ENCODE measurements at regions not wholly inside any gene's neighbourhood (a gene's known extent, or its start where the extent isn't known, plus 50 kb on each side); places are given as distances from the start of the nearest gene placed in this dataset.

- intact Hi-C loops (cut with micrococcal nuclease), result no loop called here
- H3K79me2 ChIP-seq (ENCODE audit: low read length), result no peaks in the 10 kb centered on the region
- no peaks in the 10 kb centered on the region for H3F3A ChIP-seq (ENCODE audit: low read length, unreplicated experiment)
- ChIA-PET CTCF (interaction anchor here (0.6 kb wide), 1 partner anchor 391 kb away, joined by 3 read pairs; no protein-coding TSS in a partner anchor), POLR2A (ENCODE audit: unreplicated experiment) (no interaction called here)
- no peak overlapping the region for H3K4me3 ChIP-seq (ENCODE audit: low read length)
- H3K27ac ChIP-seq (ENCODE audit: low read length), result no peak overlapping the region
- H3K4me1 ChIP-seq (ENCODE audit: insufficient read depth, low read length), result no peaks in the 10 kb centered on the region
- no peak overlapping the region for H3K4me2 ChIP-seq (ENCODE audit: low read length)
- BruUV-seq (replicated peaks), result no TSS peak
- no peaks in the 10 kb centered on the region; the same call in 1 of the 2 replicates for H3K9me2 ChIP-seq (replicated peaks; ENCODE audit: low read length)
- ATAC-seq (no peak), DNase-seq (no peak)
- H4K20me1 ChIP-seq (ENCODE audit: low read length), result no peaks in the 10 kb centered on the region
- no peak overlapping the region for H3K9ac ChIP-seq (ENCODE audit: low read length)
- no peak overlapping the region for H2AFZ ChIP-seq (ENCODE audit: low read length)
- TF ChIP-seq EZH2phosphoT487 (IDR thresholded peaks at IDR 0.05; ENCODE audit: borderline replicate concordance, low read length) (no peak), CTCF (conservative IDR thresholded peaks at IDR 0.05; ENCODE audit: low read depth, low read length) (no peak), EZH2 (IDR thresholded peaks at IDR 0.05; ENCODE audit: low read length, unreplicated experiment) (no peak)
- no peaks in the 10 kb centered on the region for H3K36me3 ChIP-seq (ENCODE audit: low read depth, low read length)
- no peaks in the 10 kb centered on the region for H3K9me3 ChIP-seq (ENCODE audit: low read length)
- H3K27me3 ChIP-seq (ENCODE audit: low read length), result no peaks in the 10 kb centered on the region
Observed at GRCh38 chr1:55747408-55747841, 532.3 kb upstream of the USP24 start.

GRCh38 chr1:55746710-55747109 is 531.5 kb upstream of the USP24 start:
- Histone ChIP-seq H3K4me3 (ENCODE audit: low read length) (no peak overlapping the region), H3K4me2 (ENCODE audit: low read length) (no peak overlapping the region), H3K79me2 (ENCODE audit: low read length) (no peaks in the 10 kb centered on the region), H3F3A (ENCODE audit: low read length, unreplicated experiment) (no peaks in the 10 kb centered on the region), H3K36me3 (ENCODE audit: low read depth, low read length) (no peaks in the 10 kb centered on the region), H2AFZ (ENCODE audit: low read length) (no peak overlapping the region), H4K20me1 (ENCODE audit: low read length) (no peaks in the 10 kb centered on the region), H3K9me2 (replicated peaks; ENCODE audit: low read length) (no peaks in the 10 kb centered on the region; the same call in 1 of the 2 replicates), H3K9me3 (ENCODE audit: low read length) (no peaks in the 10 kb centered on the region), H3K4me1 (ENCODE audit: insufficient read depth, low read length) (no peaks in the 10 kb centered on the region), H3K9ac (ENCODE audit: low read length) (no peak overlapping the region), H3K27me3 (ENCODE audit: low read length) (no peaks in the 10 kb centered on the region), H3K27ac (ENCODE audit: low read length) (no peak overlapping the region)
- POLR2A ChIA-PET (ENCODE audit: unreplicated experiment), result no interaction called here
- CTCF ChIA-PET, result no interaction called here
- intact Hi-C loops (cut with micrococcal nuclease), result no loop called here
- DNase-seq (no peak), ATAC-seq (no peak)
- TF ChIP-seq CTCF (conservative IDR thresholded peaks at IDR 0.05; ENCODE audit: low read depth, low read length), result no peak
- TF ChIP-seq EZH2phosphoT487 (IDR thresholded peaks at IDR 0.05; ENCODE audit: borderline replicate concordance, low read length), result no peak
- no peak for TF ChIP-seq EZH2 (IDR thresholded peaks at IDR 0.05; ENCODE audit: low read length, unreplicated experiment)
- BruUV-seq (replicated peaks), result no TSS peak

GRCh38 chr1:55741516-55741915 is 526.4 kb upstream of the USP24 start:
- Histone ChIP-seq H3K79me2 (ENCODE audit: low read length) (no peaks in the 10 kb centered on the region), H4K20me1 (ENCODE audit: low read length) (no peaks in the 10 kb centered on the region), H3K27me3 (ENCODE audit: low read length) (no peaks in the 10 kb centered on the region), H3K9me3 (ENCODE audit: low read length) (no peaks in the 10 kb centered on the region), H3K4me1 (ENCODE audit: insufficient read depth, low read length) (no peaks in the 10 kb centered on the region), H3K4me3 (ENCODE audit: low read length) (no peak overlapping the region), H3K27ac (ENCODE audit: low read length) (no peak overlapping the region), H3K9ac (ENCODE audit: low read length) (no peak overlapping the region), H3K36me3 (ENCODE audit: low read depth, low read length) (no peaks in the 10 kb centered on the region), H2AFZ (ENCODE audit: low read length) (no peak overlapping the region), H3K4me2 (ENCODE audit: low read length) (no peak overlapping the region), H3F3A (ENCODE audit: low read length, unreplicated experiment) (no peaks in the 10 kb centered on the region), H3K9me2 (replicated peaks; ENCODE audit: low read length) (no peaks in the 10 kb centered on the region; the same call in 1 of the 2 replicates)
- no peak for DNase-seq
- intact Hi-C loops (cut with micrococcal nuclease), result no loop called here
- BruUV-seq (replicated peaks), result no TSS peak
- ChIA-PET CTCF (no interaction called here), POLR2A (ENCODE audit: unreplicated experiment) (no interaction called here)
- no peak for ATAC-seq
- no peak for TF ChIP-seq EZH2 (IDR thresholded peaks at IDR 0.05; ENCODE audit: low read length, unreplicated experiment)
- no peak for TF ChIP-seq EZH2phosphoT487 (IDR thresholded peaks at IDR 0.05; ENCODE audit: borderline replicate concordance, low read length)
- no peak for TF ChIP-seq CTCF (conservative IDR thresholded peaks at IDR 0.05; ENCODE audit: low read depth, low read length)
